ENCODE measurements at regions not wholly inside any gene's neighbourhood (a gene's known extent, or its start where the extent isn't known, plus 50 kb on each side); places are given as distances from the start of the nearest gene placed in this dataset.

DNA sequence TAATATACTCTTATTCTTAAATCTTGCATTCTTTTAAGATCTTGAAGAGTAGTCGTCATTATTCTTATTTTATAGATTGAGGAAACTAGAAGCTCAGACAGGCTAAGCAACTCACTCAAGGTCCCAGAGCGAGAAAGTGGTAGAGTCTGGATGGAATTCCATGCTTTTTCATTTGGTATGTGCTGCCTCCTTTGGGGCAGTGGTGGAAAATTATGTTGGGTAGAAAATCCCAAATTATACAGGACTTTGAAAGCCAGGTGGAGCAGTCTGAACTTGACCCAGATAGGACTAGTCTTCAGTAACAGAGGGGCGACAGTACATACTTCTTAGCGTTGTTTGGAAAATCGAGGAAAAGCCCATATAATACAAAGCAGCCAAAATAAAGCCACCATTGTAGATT is 205.6 kb downstream of the ATG4C start:
- TF ChIP-seq, protein P1, sequence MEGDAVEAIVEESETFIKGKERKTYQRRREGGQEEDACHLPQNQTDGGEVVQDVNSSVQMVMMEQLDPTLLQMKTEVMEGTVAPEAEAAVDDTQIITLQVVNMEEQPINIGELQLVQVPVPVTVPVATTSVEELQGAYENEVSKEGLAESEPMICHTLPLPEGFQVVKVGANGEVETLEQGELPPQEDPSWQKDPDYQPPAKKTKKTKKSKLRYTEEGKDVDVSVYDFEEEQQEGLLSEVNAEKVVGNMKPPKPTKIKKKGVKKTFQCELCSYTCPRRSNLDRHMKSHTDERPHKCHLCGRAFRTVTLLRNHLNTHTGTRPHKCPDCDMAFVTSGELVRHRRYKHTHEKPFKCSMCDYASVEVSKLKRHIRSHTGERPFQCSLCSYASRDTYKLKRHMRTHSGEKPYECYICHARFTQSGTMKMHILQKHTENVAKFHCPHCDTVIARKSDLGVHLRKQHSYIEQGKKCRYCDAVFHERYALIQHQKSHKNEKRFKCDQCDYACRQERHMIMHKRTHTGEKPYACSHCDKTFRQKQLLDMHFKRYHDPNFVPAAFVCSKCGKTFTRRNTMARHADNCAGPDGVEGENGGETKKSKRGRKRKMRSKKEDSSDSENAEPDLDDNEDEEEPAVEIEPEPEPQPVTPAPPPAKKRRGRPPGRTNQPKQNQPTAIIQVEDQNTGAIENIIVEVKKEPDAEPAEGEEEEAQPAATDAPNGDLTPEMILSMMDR (conservative IDR thresholded peaks at IDR 0.05; ENCODE audit: low read depth in 2 of 2): peak; percentile 64 to 71
- no peak for TF ChIP-seq STAT1 (IDR thresholded peaks at IDR 0.05; ENCODE audit: unreplicated experiment)
- no peaks in the 10 kb centered on the region for H3F3A ChIP-seq (replicated peaks; ENCODE audit: low read depth)
- no peak overlapping the region for H3K4me3 ChIP-seq
- H3K27me3 Mint-ChIP-seq (ENCODE audit: insufficient read depth, low read depth, poor library complexity): peaks cover 6% of the 10 kb centered on the region
- DNase-seq (ENCODE audit: low spot score) (peak; percentile 62), ATAC-seq (peak; percentile 52)
- no peaks in the 10 kb centered on the region for H3K36me3 Mint-ChIP-seq (ENCODE audit: low read depth)
- no peaks in the 10 kb centered on the region for H3K27me3 ChIP-seq (ENCODE audit: insufficient read depth)
- H3K4me2 ChIP-seq: no peak overlapping the region
- H2AFZ ChIP-seq: no peak overlapping the region
- H3K4me1 ChIP-seq (ENCODE audit: insufficient read depth): no peaks in the 10 kb centered on the region
- H3K4me1 Mint-ChIP-seq: peaks cover 9% of the 10 kb centered on the region; the same call in 2 of the 3 replicates
- H3K79me2 ChIP-seq (replicated peaks; ENCODE audit: insufficient read depth): no peaks in the 10 kb centered on the region
- no peaks in the 10 kb centered on the region for H3K9me3 Mint-ChIP-seq
- no peaks in the 10 kb centered on the region for H3K36me3 ChIP-seq (ENCODE audit: insufficient read depth)
- H3K27ac Mint-ChIP-seq: no peak overlapping the region
- H3K9me2 ChIP-seq (ENCODE audit: insufficient read depth): peaks cover 8% of the 10 kb centered on the region; the same call in 1 of the 2 replicates
- no peaks in the 10 kb centered on the region for H4K20me1 ChIP-seq (replicated peaks; ENCODE audit: insufficient read depth)
- H3K27ac ChIP-seq (ENCODE audit: low read depth): no peak overlapping the region
- no peak overlapping the region for H3K4me3 Mint-ChIP-seq

DNA sequence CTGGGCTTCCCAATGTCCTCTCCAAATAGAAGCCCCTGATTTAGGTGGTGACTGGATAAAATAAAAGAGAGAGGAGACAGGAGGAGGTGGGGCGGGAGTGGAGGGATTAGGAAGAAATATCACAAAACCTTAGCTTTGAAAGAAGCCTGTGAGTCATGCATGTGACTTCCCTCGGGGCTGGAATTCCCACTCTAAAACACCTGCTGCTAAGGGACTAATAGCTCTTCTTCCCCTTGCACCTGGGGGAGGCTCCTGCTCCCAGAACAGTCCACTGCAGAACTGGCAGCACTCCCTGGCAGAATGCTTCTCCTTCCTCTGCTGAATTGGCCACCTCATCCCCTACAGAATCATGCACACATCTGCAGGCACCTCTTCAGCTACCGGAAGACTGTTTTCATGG is 207.2 kb downstream of the ATG4C start:
- ATAC-seq (peak; percentile 45; the same call in 2 of the 3 replicates), DNase-seq (ENCODE audit: low spot score) (peak; percentile 22)
- Histone ChIP-seq H3K79me2 (replicated peaks; ENCODE audit: insufficient read depth) (no peaks in the 10 kb centered on the region), H2AFZ (peak overlapping the region; percentile 59; the same call in 1 of the 2 replicates), H3K36me3 (ENCODE audit: insufficient read depth) (no peaks in the 10 kb centered on the region), H3K27me3 (ENCODE audit: insufficient read depth) (no peaks in the 10 kb centered on the region), H3F3A (replicated peaks; ENCODE audit: low read depth) (no peaks in the 10 kb centered on the region), H3K9me2 (ENCODE audit: insufficient read depth) (peaks cover 8% of the 10 kb centered on the region; the same call in 1 of the 2 replicates), H4K20me1 (replicated peaks; ENCODE audit: insufficient read depth) (no peaks in the 10 kb centered on the region), H3K27ac (ENCODE audit: low read depth) (no peak overlapping the region), H3K4me3 (no peak overlapping the region), H3K4me1 (ENCODE audit: insufficient read depth) (no peaks in the 10 kb centered on the region), H3K4me2 (no peak overlapping the region)
- Mint-ChIP-seq H3K4me3 (no peak overlapping the region), H3K9me3 (no peaks in the 10 kb centered on the region), H3K36me3 (ENCODE audit: low read depth) (no peaks in the 10 kb centered on the region), H3K4me1 (peaks cover 9% of the 10 kb centered on the region; the same call in 2 of the 3 replicates), H3K27me3 (ENCODE audit: insufficient read depth, low read depth, poor library complexity) (peaks cover 7% of the 10 kb centered on the region), H3K27ac (no peak overlapping the region)
- TF ChIP-seq STAT1 (IDR thresholded peaks at IDR 0.05; ENCODE audit: unreplicated experiment): no peak
- TF ChIP-seq, protein P2, sequence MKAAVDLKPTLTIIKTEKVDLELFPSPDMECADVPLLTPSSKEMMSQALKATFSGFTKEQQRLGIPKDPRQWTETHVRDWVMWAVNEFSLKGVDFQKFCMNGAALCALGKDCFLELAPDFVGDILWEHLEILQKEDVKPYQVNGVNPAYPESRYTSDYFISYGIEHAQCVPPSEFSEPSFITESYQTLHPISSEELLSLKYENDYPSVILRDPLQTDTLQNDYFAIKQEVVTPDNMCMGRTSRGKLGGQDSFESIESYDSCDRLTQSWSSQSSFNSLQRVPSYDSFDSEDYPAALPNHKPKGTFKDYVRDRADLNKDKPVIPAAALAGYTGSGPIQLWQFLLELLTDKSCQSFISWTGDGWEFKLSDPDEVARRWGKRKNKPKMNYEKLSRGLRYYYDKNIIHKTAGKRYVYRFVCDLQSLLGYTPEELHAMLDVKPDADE (IDR thresholded peaks at IDR 0.05): no peak

DNA sequence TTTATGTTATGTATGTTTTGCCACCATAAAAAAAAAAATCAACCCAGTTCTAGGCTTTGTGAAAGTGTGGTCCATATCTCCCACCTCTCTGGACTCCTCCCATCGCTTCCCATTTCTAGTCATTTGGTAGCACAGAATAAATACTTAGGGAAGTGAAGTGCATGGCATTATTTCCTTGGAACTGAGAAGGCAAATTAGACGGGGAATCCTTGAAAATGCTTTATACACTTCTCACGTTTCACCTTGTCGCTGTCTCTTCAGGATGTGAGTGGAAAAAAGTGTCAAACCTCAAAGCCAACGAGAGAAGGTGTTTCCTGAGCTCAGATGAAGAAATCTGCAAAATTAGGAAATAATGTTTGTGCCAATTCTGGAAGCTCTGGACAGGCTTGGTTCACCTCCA is 209.9 kb downstream of the ATG4C start:
- Mint-ChIP-seq H3K9me3 (no peaks in the 10 kb centered on the region), H3K36me3 (ENCODE audit: low read depth) (no peaks in the 10 kb centered on the region), H3K4me1 (peaks cover 18% of the 10 kb centered on the region), H3K4me3 (no peak overlapping the region), H3K27me3 (ENCODE audit: insufficient read depth, low read depth, poor library complexity) (peaks cover 5% of the 10 kb centered on the region), H3K27ac (no peak overlapping the region)
- H3K4me1 ChIP-seq (ENCODE audit: insufficient read depth): peaks cover 7% of the 10 kb centered on the region; the same call in 1 of the 2 replicates
- no peaks in the 10 kb centered on the region for H3K79me2 ChIP-seq (replicated peaks; ENCODE audit: insufficient read depth)
- no peak overlapping the region for H3K4me2 ChIP-seq
- DNase-seq (ENCODE audit: low spot score): no peak
- no peaks in the 10 kb centered on the region for H3K27me3 ChIP-seq (ENCODE audit: insufficient read depth)
- H4K20me1 ChIP-seq (replicated peaks; ENCODE audit: insufficient read depth): no peaks in the 10 kb centered on the region
- H3K9me2 ChIP-seq (ENCODE audit: insufficient read depth): peaks cover 8% of the 10 kb centered on the region; the same call in 1 of the 2 replicates
- no peak for ATAC-seq
- H3K27ac ChIP-seq (ENCODE audit: low read depth): no peak overlapping the region
- no peaks in the 10 kb centered on the region for H3F3A ChIP-seq (replicated peaks; ENCODE audit: low read depth)
- no peak overlapping the region for H2AFZ ChIP-seq
- H3K4me3 ChIP-seq: no peak overlapping the region
- no peaks in the 10 kb centered on the region for H3K36me3 ChIP-seq (ENCODE audit: insufficient read depth)
- TF ChIP-seq EZH2 (IDR thresholded peaks at IDR 0.05; ENCODE audit: low read depth, unreplicated experiment) (no peak), EZH2phosphoT487 (IDR thresholded peaks at IDR 0.05; ENCODE audit: unreplicated experiment) (no peak), ZNF114 (CRISPR knock-in tag; IDR thresholded peaks at IDR 0.05) (no peak), NANOG (IDR thresholded peaks at IDR 0.05; ENCODE audit: borderline replicate concordance) (no peak), CREB1 (CRISPR knock-in tag; IDR thresholded peaks at IDR 0.05; ENCODE audit: low read depth) (no peak), POLR2AphosphoS5 (IDR thresholded peaks at IDR 0.05; ENCODE audit: low read depth) (no peak)
- TF ChIP-seq, protein P3, sequence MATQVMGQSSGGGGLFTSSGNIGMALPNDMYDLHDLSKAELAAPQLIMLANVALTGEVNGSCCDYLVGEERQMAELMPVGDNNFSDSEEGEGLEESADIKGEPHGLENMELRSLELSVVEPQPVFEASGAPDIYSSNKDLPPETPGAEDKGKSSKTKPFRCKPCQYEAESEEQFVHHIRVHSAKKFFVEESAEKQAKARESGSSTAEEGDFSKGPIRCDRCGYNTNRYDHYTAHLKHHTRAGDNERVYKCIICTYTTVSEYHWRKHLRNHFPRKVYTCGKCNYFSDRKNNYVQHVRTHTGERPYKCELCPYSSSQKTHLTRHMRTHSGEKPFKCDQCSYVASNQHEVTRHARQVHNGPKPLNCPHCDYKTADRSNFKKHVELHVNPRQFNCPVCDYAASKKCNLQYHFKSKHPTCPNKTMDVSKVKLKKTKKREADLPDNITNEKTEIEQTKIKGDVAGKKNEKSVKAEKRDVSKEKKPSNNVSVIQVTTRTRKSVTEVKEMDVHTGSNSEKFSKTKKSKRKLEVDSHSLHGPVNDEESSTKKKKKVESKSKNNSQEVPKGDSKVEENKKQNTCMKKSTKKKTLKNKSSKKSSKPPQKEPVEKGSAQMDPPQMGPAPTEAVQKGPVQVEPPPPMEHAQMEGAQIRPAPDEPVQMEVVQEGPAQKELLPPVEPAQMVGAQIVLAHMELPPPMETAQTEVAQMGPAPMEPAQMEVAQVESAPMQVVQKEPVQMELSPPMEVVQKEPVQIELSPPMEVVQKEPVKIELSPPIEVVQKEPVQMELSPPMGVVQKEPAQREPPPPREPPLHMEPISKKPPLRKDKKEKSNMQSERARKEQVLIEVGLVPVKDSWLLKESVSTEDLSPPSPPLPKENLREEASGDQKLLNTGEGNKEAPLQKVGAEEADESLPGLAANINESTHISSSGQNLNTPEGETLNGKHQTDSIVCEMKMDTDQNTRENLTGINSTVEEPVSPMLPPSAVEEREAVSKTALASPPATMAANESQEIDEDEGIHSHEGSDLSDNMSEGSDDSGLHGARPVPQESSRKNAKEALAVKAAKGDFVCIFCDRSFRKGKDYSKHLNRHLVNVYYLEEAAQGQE (IDR thresholded peaks at IDR 0.05; ENCODE audit: unreplicated experiment): no peak
- TF ChIP-seq, protein P2 (IDR thresholded peaks at IDR 0.05): no peak
